IPS DF 19.7 (cell line): ENCODE measurements at regions not wholly inside any gene's neighbourhood (a gene's known extent, or its start where the extent isn't known, plus 50 kb on each side); places are given as distances from the start of the nearest gene placed in this dataset.

Source experiments
- DNase-seq: peaks from one replicate; pipeline ENCODE4 v3.0.0-alpha.2; 2013; ENCODE audit warnings: low read depth, low spot score

- no peak for DNase-seq
Observed at GRCh38 chr4:149121023-149121404, 678.8 kb upstream of the NR3C2 start.

- DNase-seq, result no peak
Observed at GRCh38 chr4:149120331-149121022, 678.3 kb upstream of the NR3C2 start.

- no peak for DNase-seq
Observed at GRCh38 chr4:149116806-149117205, 674.6 kb upstream of the NR3C2 start.

GRCh38 chr4:149113804-149114430, 671.7 kb upstream of the NR3C2 start:
- DNase-seq, result no peak

- DNase-seq, result no peak
Observed at GRCh38 chr4:149112109-149112508, 669.9 kb upstream of the NR3C2 start.

GRCh38 chr4:149110481-149110880, 668.3 kb upstream of the NR3C2 start:
- no peak for DNase-seq

- no peak for DNase-seq
Observed at GRCh38 chr4:149108626-149109025, 666.4 kb upstream of the NR3C2 start.

GRCh38 chr4:149102765-149103164, 660.6 kb upstream of the NR3C2 start:
- no peak for DNase-seq

- no peak for DNase-seq
Observed at GRCh38 chr4:149101649-149102048, 659.4 kb upstream of the NR3C2 start.

GRCh38 chr4:149095811-149096210, 653.6 kb upstream of the NR3C2 start:
- DNase-seq, result no peak

GRCh38 chr4:149095001-149095400, 652.8 kb upstream of the NR3C2 start:
- DNase-seq, result no peak

- DNase-seq, result no peak
Observed at GRCh38 chr4:149084144-149084543, 641.9 kb upstream of the NR3C2 start.

- no peak for DNase-seq
Observed at GRCh38 chr4:149077181-149077580, 635.0 kb upstream of the NR3C2 start.

GRCh38 chr4:149076401-149076800, 634.2 kb upstream of the NR3C2 start:
- DNase-seq, result no peak

- no peak for DNase-seq
Observed at GRCh38 chr4:149072384-149072783, 630.2 kb upstream of the NR3C2 start.

- no peak for DNase-seq
Observed at GRCh38 chr4:149065753-149066152, 623.5 kb upstream of the NR3C2 start.

- no peak for DNase-seq
Observed at GRCh38 chr4:149062997-149063396, 620.8 kb upstream of the NR3C2 start.

- DNase-seq, result no peak
Observed at GRCh38 chr4:149057594-149057993, 615.4 kb upstream of the NR3C2 start.

- DNase-seq, result no peak
Observed at GRCh38 chr4:149056615-149057014, 614.4 kb upstream of the NR3C2 start.

GRCh38 chr4:149055624-149056023, 613.4 kb upstream of the NR3C2 start:
- no peak for DNase-seq

- no peak for DNase-seq
Observed at GRCh38 chr4:149050840-149051239, 608.6 kb upstream of the NR3C2 start.

GRCh38 chr4:149048451-149049143, 606.4 kb upstream of the NR3C2 start:
- DNase-seq, result no peak

- no peak for DNase-seq
Observed at GRCh38 chr4:149047368-149047767, 605.2 kb upstream of the NR3C2 start.
